ENCODE measurements at regions not wholly inside any gene's neighbourhood (a gene's known extent, or its start where the extent isn't known, plus 50 kb on each side); places are given as distances from the start of the nearest gene placed in this dataset.
A peak's percentile ranks its signal among the peaks of the same experiment; 100 is the strongest.

DNA sequence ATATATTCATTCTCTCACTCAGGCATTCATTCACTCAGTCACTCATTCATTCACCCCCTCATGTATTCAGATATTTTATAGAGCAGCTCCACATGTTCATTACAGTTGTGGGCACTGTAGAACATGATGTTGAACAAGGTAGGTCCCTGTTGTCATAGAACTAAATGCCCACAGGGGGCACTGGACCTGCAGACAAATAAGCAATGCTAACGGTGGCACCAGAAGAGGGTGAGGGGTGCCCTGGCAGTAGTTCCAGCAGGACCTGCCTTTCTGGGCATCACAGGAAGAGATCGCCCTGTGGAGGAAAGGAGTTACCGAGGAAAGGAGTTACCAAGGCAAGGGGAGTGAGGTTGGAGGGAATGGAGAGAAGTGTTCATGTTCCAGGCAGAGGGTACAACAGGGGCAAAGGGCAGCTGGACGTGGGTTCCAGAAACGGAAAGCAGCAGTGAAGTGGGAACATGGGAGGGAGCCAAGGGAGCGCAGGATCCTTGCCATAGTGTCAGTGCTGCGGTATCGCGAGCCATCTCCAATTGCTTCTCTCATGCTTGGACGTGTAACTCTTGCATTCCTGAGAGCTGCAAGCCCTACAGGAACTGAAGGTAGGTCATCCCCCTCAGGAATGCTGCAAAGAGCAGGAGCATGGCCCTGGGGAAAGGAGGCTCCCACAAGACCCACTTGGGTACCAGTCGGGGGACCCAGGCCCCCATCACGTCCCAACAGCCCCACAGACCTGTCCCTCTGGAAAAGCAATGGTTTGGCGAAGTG lies 128.2 kb downstream of the EDN3 start:
- Histone ChIP-seq H3K4me3 (no peak overlapping the region), H3K27ac (no peak overlapping the region)
- no peak for DNase-seq (ENCODE audit: low spot score)
- TF ChIP-seq CTCF (IDR thresholded peaks at IDR 0.05), result no peak

DNA sequence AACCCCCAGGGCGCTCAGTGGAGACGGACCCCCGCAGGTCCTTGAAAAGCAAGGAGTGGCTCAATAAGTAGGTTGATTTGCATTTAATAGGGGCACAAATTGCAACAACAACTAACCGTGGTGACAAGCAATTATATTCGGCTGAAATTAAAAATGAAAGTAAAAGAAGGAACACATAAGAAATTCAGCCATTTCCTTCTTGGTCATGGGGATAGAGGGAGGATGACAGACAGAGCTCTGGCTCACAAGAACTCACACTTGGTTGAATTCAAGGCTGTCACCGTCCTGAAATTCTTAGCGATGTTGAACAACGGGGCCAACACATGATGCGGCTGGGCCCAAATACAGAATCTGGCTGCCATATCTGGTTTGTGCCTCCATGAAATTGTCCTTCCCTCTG lies 129.0 kb downstream of the EDN3 start:
- no peak for TF ChIP-seq CTCF (IDR thresholded peaks at IDR 0.05)
- H3K27ac ChIP-seq, result no peak overlapping the region
- no peak for DNase-seq (ENCODE audit: low spot score)
- H3K4me3 ChIP-seq, result peak overlapping the region; percentile 24

DNA sequence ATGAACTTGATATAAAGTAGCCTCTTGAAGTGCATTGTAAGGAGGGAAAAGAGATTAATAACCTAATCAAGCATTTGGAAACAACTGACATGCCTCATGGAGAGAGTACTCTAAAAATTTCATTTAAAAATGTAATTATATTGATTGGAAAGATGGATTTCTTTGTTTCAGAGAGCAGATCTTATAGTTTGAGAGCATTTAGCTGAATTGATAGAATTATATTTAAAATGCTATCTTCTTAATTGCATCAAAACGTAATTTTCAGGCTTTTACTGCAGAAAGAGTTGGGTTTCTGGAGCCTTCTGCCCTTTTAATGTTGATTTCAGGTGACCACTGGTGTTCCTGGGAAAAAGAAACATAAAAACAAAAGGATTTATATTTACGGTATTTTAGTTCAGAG lies 130.6 kb downstream of the EDN3 start:
- H3K4me3 ChIP-seq, result no peak overlapping the region
- no peak for DNase-seq (ENCODE audit: low spot score)
- no peak for TF ChIP-seq CTCF (IDR thresholded peaks at IDR 0.05)
- no peak overlapping the region for H3K27ac ChIP-seq

GRCh38 chr20:59434960-59435359 lies 134.5 kb downstream of the EDN3 start:
- no peak for TF ChIP-seq CTCF (IDR thresholded peaks at IDR 0.05)

DNA sequence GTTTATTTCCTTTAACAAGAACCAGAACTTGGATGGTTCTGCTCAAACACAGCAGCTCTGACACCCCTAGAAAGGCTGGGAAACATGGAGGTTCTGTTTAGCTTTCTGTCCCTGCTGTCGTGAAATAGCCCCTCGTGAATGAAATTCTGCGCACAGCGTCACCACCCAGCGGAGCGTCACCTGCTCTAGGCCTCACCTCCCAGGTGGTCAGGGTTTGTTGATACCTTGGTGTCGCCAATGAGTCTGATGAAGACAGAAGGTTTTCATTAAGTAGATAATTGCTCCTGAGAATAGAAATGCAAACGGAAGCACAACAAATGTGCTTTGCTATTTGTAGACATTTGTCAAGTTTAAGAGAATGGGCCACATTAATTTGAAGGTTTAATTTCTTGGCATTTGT lies 135.1 kb downstream of the EDN3 start:
- TF ChIP-seq CTCF (IDR thresholded peaks at IDR 0.05), result no peak
- no peak for DNase-seq (ENCODE audit: low spot score)
- Histone ChIP-seq H3K4me3 (no peak overlapping the region), H3K27ac (no peak overlapping the region)

More at GRCh38 chr20:59434960-59435359, 134.5 kb downstream of the EDN3 start:
- Histone ChIP-seq H3K27ac (no peak overlapping the region), H3K4me3 (no peak overlapping the region)
- DNase-seq (ENCODE audit: low spot score), result no peak

DNA sequence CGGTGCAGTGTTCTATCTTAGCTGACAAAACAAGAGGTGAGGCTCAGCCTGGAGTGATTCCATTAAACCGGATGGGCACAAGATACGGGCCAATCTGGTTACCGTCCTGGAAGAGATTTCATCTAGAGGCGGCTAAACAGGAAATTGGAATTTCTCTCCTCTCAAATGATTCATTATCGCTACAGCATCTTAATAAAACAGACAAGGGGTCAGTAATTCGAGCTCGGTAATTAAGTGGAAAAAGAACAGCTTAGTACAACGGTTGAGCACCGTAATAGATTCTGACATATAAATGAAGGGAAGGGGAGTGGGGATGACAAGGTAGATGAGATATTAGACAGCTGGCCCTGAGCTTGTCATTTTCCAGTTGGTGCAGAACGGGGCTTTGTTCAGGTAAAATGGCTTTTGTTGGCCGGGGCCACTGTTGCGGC lies 137.2 kb downstream of the EDN3 start:
- TF ChIP-seq CTCF (IDR thresholded peaks at IDR 0.05), result no peak
- no peak for DNase-seq (ENCODE audit: low spot score)
- Histone ChIP-seq H3K27ac (no peak overlapping the region), H3K4me3 (no peak overlapping the region)

DNA sequence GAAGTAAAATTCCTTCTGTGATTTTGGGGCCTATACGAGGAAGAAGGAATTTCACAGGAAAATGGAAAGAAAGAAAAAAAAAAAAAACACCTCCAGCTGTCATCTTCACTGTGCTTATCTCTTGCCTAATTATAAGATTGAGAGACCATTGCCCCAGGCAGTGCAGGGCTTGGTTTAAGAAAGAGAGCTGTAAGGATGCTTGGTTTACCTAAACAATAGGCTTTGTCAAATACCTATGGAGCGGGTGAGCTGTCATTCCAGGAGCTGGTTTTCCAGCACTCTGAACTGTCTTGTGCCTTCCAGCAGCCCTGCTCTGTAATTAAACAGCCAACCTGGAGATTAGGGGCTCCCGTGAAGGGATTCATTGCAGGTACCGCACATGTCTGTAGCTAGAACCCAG lies 137.8 kb downstream of the EDN3 start:
- no peak for TF ChIP-seq CTCF (IDR thresholded peaks at IDR 0.05)
- H3K27ac ChIP-seq, result no peak overlapping the region
- H3K4me3 ChIP-seq, result no peak overlapping the region
- DNase-seq (ENCODE audit: low spot score), result no peak

Data from coronary artery (tissue), 2 donors.